HCT116 (cell line): ENCODE measurements at regions not wholly inside any gene's neighbourhood (a gene's known extent, or its start where the extent isn't known, plus 50 kb on each side); places are given as distances from the start of the nearest gene placed in this dataset.

Experiments used
- ATAC-seq: fragments of 200-7000 bp; cut with Tn5 transposase; 2 replicates; pipeline ENCODE4 v1.9.1; 2020; ENCODE audit warnings: mild to moderate bottlenecking, moderate library complexity
- BruUV-seq: library from RNA; stranded (reverse); fragments of 400-500 nt; replicated peaks from 2 replicates; lab custom pipeline; 2021; lab: Mats Ljungman, UMichigan
- CTCF ChIA-PET: fragments of 300-600 bp; sonication (Branson Sonifier 250); formaldehyde crosslinking; loops from one replicate; lab custom pipeline; 2021; ENCODE audit warnings: antibody characterized with exemption; lab: Charles Lee
- POLR2A ChIA-PET: fragments of 300-600, 350-600 bp; sonication (Branson Sonifier 250); formaldehyde crosslinking; loops from one replicate; lab custom pipeline; 2021; ENCODE audit warnings: antibody characterized with exemption; lab: Charles Lee
- RAD21 ChIA-PET, 2 experiments: fragments of 300-600 bp; sonication (Branson Sonifier 250); formaldehyde crosslinking; loops; one replicate each; lab custom pipeline; 2023; ENCODE audit warnings: low total read pairs in 2 of 2; ENCODE audit not compliant: uncharacterized antibody in 2 of 2, unreplicated experiment in 2 of 2, low non-redundant PET in 1 of 2; lab: Charles Lee
- DNase-seq: peaks from one replicate; pipeline ENCODE4 v3.0.0-alpha.2; 2010; ENCODE audit warnings: low read depth, low spot score
- H2AFZ ChIP-seq: fragments of 200-600 bp; shearing (Covaris generic), sonication (generic); 2 replicates; pipeline ENCODE4 v1.6.1; 2017; ENCODE audit warnings: low read depth, mixed run types, mixed read lengths, antibody characterized with exemption, low read length; ENCODE audit not compliant: poor library complexity, severe bottlenecking
- H3K27ac ChIP-seq: 2 replicates; pipeline ENCODE4 v1.5.1; 2012; ENCODE audit warnings: low read depth, low read length
- H3K27me3 ChIP-seq: fragments of 200-600 bp; sonication (generic); 2 replicates; pipeline ENCODE4 v1.6.1; 2016; ENCODE audit warnings: mixed run types, low read length, mixed read lengths; ENCODE audit not compliant: insufficient read depth
- H3K36me3 ChIP-seq, 2 experiments: fragments of 200-500 bp in 1 of 2; fragments of 200-600 bp in 1 of 2; sonication (Bioruptor generic) in 1 of 2; sonication (generic) in 1 of 2; 2 replicates each; pipeline versions ENCODE4 v1.5.1 to v1.6.1; 2014 to 2016; ENCODE audit warnings: low read length in 2 of 2, inconsistent platforms in 1 of 2, mixed read lengths in 1 of 2, mixed run types in 1 of 2; ENCODE audit not compliant: insufficient read depth in 2 of 2, control insufficient read depth in 1 of 2
- H3K4me1 ChIP-seq, 2 experiments: fragments of 200-600 bp in 1 of 2; sonication (generic) in 1 of 2; 2 replicates each; pipeline versions ENCODE4 v1.5.1 to v1.6.1; 2012 to 2017; ENCODE audit warnings: low read length in 2 of 2, inconsistent platforms in 1 of 2, mild to moderate bottlenecking in 1 of 2, mixed read lengths in 1 of 2, mixed run types in 1 of 2, moderate library complexity in 1 of 2; ENCODE audit not compliant: insufficient read depth in 2 of 2, control insufficient read depth in 1 of 2
- H3K4me2 ChIP-seq: fragments of 200-600 bp; sonication (generic); 2 replicates; pipeline ENCODE4 v1.6.1; 2017; ENCODE audit warnings: mixed run types, low read length, mixed read lengths
- H3K4me3 ChIP-seq, 2 experiments: fragments of 200-600 bp in 1 of 2; sonication (generic) in 1 of 2; replicated peaks in 1 of 2; 2 replicates each; pipeline ENCODE4 v1.5.1; 2011 to 2016; ENCODE audit warnings: low read length in 2 of 2, control low read depth in 1 of 2, low read depth in 1 of 2, mild to moderate bottlenecking in 1 of 2, mixed read lengths in 1 of 2, mixed run types in 1 of 2
- H3K79me2 ChIP-seq: fragments of 200-600 bp; sonication (generic); 2 replicates; pipeline ENCODE4 v1.6.1; 2017; ENCODE audit warnings: mild to moderate bottlenecking, mixed run types, low read length, moderate library complexity, mixed read lengths; ENCODE audit not compliant: insufficient read depth
- H3K9ac ChIP-seq: fragments of 200-600 bp; sonication (generic); 2 replicates; pipeline ENCODE4 v1.6.1; 2016; ENCODE audit warnings: low read length, mixed read lengths
- H3K9me2 ChIP-seq: fragments of 200-600 bp; sonication (generic), shearing (Covaris generic); 2 replicates; pipeline ENCODE4 v1.6.1; 2017; ENCODE audit warnings: mixed run types, mild to moderate bottlenecking, moderate library complexity; ENCODE audit not compliant: insufficient read depth
- H3K9me3 ChIP-seq, 2 experiments: fragments of 200-500 bp in 1 of 2; fragments of 200-600 bp in 1 of 2; sonication (Bioruptor generic) in 1 of 2; sonication (generic) in 1 of 2; 2 replicates each; pipeline ENCODE4 v1.6.1; 2014 to 2017; ENCODE audit warnings: low read length in 2 of 2, mixed read lengths in 2 of 2, inconsistent platforms in 1 of 2, low read depth in 1 of 2, mild to moderate bottlenecking in 1 of 2, mixed run types in 1 of 2, moderate library complexity in 1 of 2; ENCODE audit not compliant: control insufficient read depth in 1 of 2, insufficient read depth in 1 of 2
- H4K20me1 ChIP-seq: fragments of 200-600 bp; sonication (generic), shearing (Covaris generic); 2 replicates; pipeline ENCODE4 v1.6.1; 2017; ENCODE audit warnings: mixed run types, mild to moderate bottlenecking, moderate library complexity; ENCODE audit not compliant: insufficient read depth
- ATF3 ChIP-seq: IDR thresholded peaks from 2 replicates; pipeline ENCODE4 v1.6.1; 2012
- CBX3 ChIP-seq: IDR thresholded peaks from 2 replicates; pipeline ENCODE4 v1.6.1; 2012; ENCODE audit warnings: low read depth
- CEBPB ChIP-seq: IDR thresholded peaks from 2 replicates; pipeline ENCODE4 v1.6.1; 2012; ENCODE audit warnings: low read depth
- ELF1 ChIP-seq: IDR thresholded peaks from 2 replicates; pipeline ENCODE4 v1.6.1; 2012; ENCODE audit warnings: low read depth, borderline replicate concordance
- EZH2 ChIP-seq: fragments of 200-600 bp; sonication (generic); IDR thresholded peaks from 2 replicates; pipeline ENCODE4 v1.6.1; 2017; ENCODE audit warnings: antibody characterized with exemption, mixed run types
- EZH2phosphoT487 ChIP-seq: fragments of 200-600 bp; IDR thresholded peaks from 2 replicates; pipeline ENCODE4 v1.6.1; 2018; ENCODE audit warnings: antibody characterized with exemption, borderline replicate concordance
- FOSL1 ChIP-seq: IDR thresholded peaks from 2 replicates; pipeline ENCODE4 v1.6.1; 2012; ENCODE audit warnings: low read depth
- JUND ChIP-seq: IDR thresholded peaks from 2 replicates; pipeline ENCODE4 v1.6.1; 2012
- POLR2A ChIP-seq: IDR thresholded peaks from 2 replicates; pipeline ENCODE4 v1.7.0; 2011; ENCODE audit warnings: borderline replicate concordance; ENCODE audit not compliant: insufficient read depth, insufficient read length; ENCODE audit errors: extremely low read depth
- RAD21 ChIP-seq: IDR thresholded peaks from 2 replicates; pipeline ENCODE4 v1.6.1; 2012; ENCODE audit warnings: low read depth, mild to moderate bottlenecking
- SIN3A ChIP-seq: IDR thresholded peaks from 2 replicates; pipeline ENCODE4 v1.6.1; 2012; ENCODE audit warnings: low read depth
- SRF ChIP-seq: IDR thresholded peaks from 2 replicates; pipeline ENCODE4 v1.6.1; 2012; ENCODE audit warnings: low read depth
- TCF7L2 ChIP-seq: IDR thresholded peaks from 2 replicates; pipeline ENCODE4 v1.7.0; 2011; ENCODE audit warnings: borderline replicate concordance, inconsistent platforms; ENCODE audit not compliant: insufficient read depth, insufficient read length; ENCODE audit errors: extremely low read depth
- intact Hi-C: fragments of 100-400 bp; cut with micrococcal nuclease; formaldehyde crosslinking; loops from 2 replicates; pipeline ENCODE4 v1.10.0; 2022
- TF ChIP-seq, protein P1 (sequence below): IDR thresholded peaks from 2 replicates; pipeline ENCODE4 v1.6.1; 2011; ENCODE audit warnings: mild to moderate bottlenecking, low read length, moderate library complexity; ENCODE audit not compliant: insufficient replicate concordance; ENCODE audit errors: extremely low read depth

DNA sequence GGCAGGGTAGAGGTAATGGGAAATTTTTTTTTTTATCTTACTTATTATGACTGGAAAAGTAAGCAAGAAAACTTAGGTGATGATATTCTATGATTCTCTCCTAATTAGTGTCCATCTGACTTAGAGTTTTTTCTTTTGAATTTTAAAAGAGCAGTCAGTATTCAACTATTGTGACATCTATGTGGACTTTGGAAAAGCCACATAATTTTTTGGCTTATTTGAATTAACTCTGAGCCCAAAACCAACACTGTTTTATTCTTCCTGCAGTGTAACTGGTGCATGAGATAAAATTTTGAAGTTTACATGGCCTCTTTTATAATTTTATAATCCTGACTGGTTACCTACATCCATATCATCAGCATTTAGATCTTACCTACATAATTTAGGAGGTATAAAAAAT lies 619.7 kb downstream of the EPM2A start:
- Histone ChIP-seq H3K9me2 (no peaks in the 10 kb centered on the region), H3K9me3 (no peaks in the 10 kb centered on the region), H3K4me3 (no peak overlapping the region), H3K27me3 (no peaks in the 10 kb centered on the region), H3K79me2 (no peaks in the 10 kb centered on the region), H3K4me2 (no peak overlapping the region), H3K36me3 (no peaks in the 10 kb centered on the region), H3K27ac (no peak overlapping the region), H3K9ac (no peak overlapping the region), H2AFZ (no peak overlapping the region), H4K20me1 (no peaks in the 10 kb centered on the region), H3K4me1 (0 out of 4 replicates have a peak, but pooled peaks cover 0 to 5% of the 10 kb centered on the region in 2 experiments)
- no TSS peak for BruUV-seq
- ATAC-seq, result no peak
- no peak for DNase-seq
- POLR2A ChIA-PET, result no interaction called here
- no peak for TF ChIP-seq FOSL1
- no peak for TF ChIP-seq ATF3
- TF ChIP-seq CBX3, result no peak
- no peak for TF ChIP-seq CEBPB
- no peak for TF ChIP-seq SIN3A
- TF ChIP-seq RAD21, result no peak
- TF ChIP-seq ELF1, result no peak
- no peak for TF ChIP-seq JUND
- TF ChIP-seq, protein P1, sequence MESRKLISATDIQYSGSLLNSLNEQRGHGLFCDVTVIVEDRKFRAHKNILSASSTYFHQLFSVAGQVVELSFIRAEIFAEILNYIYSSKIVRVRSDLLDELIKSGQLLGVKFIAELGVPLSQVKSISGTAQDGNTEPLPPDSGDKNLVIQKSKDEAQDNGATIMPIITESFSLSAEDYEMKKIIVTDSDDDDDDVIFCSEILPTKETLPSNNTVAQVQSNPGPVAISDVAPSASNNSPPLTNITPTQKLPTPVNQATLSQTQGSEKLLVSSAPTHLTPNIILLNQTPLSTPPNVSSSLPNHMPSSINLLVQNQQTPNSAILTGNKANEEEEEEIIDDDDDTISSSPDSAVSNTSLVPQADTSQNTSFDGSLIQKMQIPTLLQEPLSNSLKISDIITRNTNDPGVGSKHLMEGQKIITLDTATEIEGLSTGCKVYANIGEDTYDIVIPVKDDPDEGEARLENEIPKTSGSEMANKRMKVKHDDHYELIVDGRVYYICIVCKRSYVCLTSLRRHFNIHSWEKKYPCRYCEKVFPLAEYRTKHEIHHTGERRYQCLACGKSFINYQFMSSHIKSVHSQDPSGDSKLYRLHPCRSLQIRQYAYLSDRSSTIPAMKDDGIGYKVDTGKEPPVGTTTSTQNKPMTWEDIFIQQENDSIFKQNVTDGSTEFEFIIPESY, result no peak
- TF ChIP-seq EZH2, result no peak
- TF ChIP-seq POLR2A, result no peak
- no peak for TF ChIP-seq SRF
- TF ChIP-seq TCF7L2, result no peak
- no peak for TF ChIP-seq EZH2phosphoT487
- CTCF ChIA-PET, result no interaction called here
- RAD21 ChIA-PET, result no interaction called here
- intact Hi-C loops, result no loop called here
